ENCODE measurements at regions not wholly inside any gene's neighbourhood (a gene's known extent, or its start where the extent isn't known, plus 50 kb on each side); places are given as distances from the start of the nearest gene placed in this dataset.

- TF ChIP-seq, protein P1, sequence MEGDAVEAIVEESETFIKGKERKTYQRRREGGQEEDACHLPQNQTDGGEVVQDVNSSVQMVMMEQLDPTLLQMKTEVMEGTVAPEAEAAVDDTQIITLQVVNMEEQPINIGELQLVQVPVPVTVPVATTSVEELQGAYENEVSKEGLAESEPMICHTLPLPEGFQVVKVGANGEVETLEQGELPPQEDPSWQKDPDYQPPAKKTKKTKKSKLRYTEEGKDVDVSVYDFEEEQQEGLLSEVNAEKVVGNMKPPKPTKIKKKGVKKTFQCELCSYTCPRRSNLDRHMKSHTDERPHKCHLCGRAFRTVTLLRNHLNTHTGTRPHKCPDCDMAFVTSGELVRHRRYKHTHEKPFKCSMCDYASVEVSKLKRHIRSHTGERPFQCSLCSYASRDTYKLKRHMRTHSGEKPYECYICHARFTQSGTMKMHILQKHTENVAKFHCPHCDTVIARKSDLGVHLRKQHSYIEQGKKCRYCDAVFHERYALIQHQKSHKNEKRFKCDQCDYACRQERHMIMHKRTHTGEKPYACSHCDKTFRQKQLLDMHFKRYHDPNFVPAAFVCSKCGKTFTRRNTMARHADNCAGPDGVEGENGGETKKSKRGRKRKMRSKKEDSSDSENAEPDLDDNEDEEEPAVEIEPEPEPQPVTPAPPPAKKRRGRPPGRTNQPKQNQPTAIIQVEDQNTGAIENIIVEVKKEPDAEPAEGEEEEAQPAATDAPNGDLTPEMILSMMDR (IDR thresholded peaks at IDR 0.05) = no peak
- no peak for TF ChIP-seq POLR2A (IDR thresholded peaks at IDR 0.05)
Observed at GRCh38 chr18:47689371-47689770, 241.1 kb downstream of the SMAD2 start.

Measured in vagina (tissue), 2 donors.